Endothelial cell (in vitro differentiated cells): ENCODE measurements at regions not wholly inside any gene's neighbourhood (a gene's known extent, or its start where the extent isn't known, plus 50 kb on each side); places are given as distances from the start of the nearest gene placed in this dataset.
"Not testable (repeated sequence)": the region's sequence is repeated elsewhere in the genome, so short reads cannot be mapped to it uniquely, and the experiment has no call there.

Source experiments
- DNase-seq: peaks from one replicate; pipeline ENCODE4 v3.0.0; 2021; ENCODE audit warnings: low spot score
- H3K27ac Mint-ChIP-seq: one replicate; pipeline ENCODE4 v1.8.0; 2021; ENCODE audit warnings: mixed read lengths, inconsistent platforms; ENCODE audit not compliant: unreplicated experiment
- H3K27me3 Mint-ChIP-seq: one replicate; pipeline ENCODE4 v1.8.0; 2021; ENCODE audit warnings: mild to moderate bottlenecking, moderate library complexity, mixed read lengths, inconsistent platforms; ENCODE audit not compliant: unreplicated experiment
- H3K36me3 Mint-ChIP-seq: one replicate; pipeline ENCODE4 v1.8.0; 2021; ENCODE audit warnings: mild to moderate bottlenecking, low read depth, mixed read lengths, inconsistent platforms; ENCODE audit not compliant: unreplicated experiment
- H3K4me1 Mint-ChIP-seq: one replicate; pipeline ENCODE4 v1.8.0; 2021; ENCODE audit warnings: mild to moderate bottlenecking, mixed read lengths, inconsistent platforms; ENCODE audit not compliant: unreplicated experiment
- H3K4me3 Mint-ChIP-seq: one replicate; pipeline ENCODE4 v1.8.0; 2021; ENCODE audit warnings: mild to moderate bottlenecking, mixed read lengths, inconsistent platforms; ENCODE audit not compliant: unreplicated experiment
- H3K9me3 Mint-ChIP-seq: one replicate; pipeline ENCODE4 v1.8.0; 2021; ENCODE audit warnings: mixed read lengths, inconsistent platforms; ENCODE audit not compliant: unreplicated experiment
- TF ChIP-seq, protein P1 (sequence below): fragments of 200-600 bp; sonication (generic); IDR thresholded peaks from one replicate; pipeline ENCODE4 v1.5.0; 2021; ENCODE audit warnings: antibody characterized with exemption; ENCODE audit not compliant: unreplicated experiment

DNA sequence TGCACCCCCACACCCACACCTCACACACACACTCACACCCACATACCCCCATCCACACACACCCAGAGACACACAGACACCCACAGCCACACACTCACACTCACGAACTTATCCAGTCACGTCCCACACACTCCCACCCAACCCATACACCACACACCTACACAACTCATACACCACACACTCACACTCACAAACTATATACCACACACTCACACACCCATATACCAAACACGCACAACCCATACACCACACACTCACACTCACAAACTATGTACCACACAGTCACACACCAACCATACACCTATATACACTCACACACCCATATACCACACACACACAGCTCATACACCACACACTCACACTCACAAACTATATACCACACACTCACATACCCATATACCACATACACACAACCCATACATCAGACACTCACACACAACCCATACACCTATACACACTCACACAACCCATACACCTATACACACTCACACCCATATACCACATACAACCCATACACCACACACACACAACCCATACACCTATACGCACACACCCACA lies 162.4 kb downstream of the TMEM121 start:
- Mint-ChIP-seq H3K27ac (peak overlapping the region; percentile 20), H3K9me3 (peaks cover 45% of the 10 kb centered on the region), H3K36me3 (peaks cover 44% of the 10 kb centered on the region), H3K27me3 (peaks cover 30% of the 10 kb centered on the region), H3K4me3 (peak overlapping the region; percentile 34)
- DNase-seq, H3K4me1 Mint-ChIP-seq: not testable (repeated sequence)

DNA sequence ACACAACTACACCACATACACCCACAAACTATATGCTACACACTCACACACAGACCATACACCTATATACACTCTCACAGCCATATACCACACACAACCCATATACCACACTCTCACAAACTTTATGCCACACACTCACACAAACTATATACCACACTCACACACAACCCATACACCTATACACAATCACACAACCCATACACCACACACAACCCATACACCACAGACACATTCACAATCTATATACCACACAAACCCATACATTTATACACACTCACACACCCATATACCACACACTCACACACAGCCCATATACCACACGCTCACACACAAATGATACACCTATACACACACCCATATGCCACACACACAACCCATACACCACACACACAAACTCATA lies 163.3 kb downstream of the TMEM121 start:
- H3K36me3 Mint-ChIP-seq: peaks cover 51% of the 10 kb centered on the region
- H3K4me1 Mint-ChIP-seq: no peaks in the 10 kb centered on the region
- no peak for DNase-seq
- peaks cover 52% of the 10 kb centered on the region for H3K9me3 Mint-ChIP-seq
- no peak overlapping the region for H3K4me3 Mint-ChIP-seq
- H3K27ac Mint-ChIP-seq: no peak overlapping the region
- peaks cover 37% of the 10 kb centered on the region for H3K27me3 Mint-ChIP-seq
- TF ChIP-seq, protein P1, sequence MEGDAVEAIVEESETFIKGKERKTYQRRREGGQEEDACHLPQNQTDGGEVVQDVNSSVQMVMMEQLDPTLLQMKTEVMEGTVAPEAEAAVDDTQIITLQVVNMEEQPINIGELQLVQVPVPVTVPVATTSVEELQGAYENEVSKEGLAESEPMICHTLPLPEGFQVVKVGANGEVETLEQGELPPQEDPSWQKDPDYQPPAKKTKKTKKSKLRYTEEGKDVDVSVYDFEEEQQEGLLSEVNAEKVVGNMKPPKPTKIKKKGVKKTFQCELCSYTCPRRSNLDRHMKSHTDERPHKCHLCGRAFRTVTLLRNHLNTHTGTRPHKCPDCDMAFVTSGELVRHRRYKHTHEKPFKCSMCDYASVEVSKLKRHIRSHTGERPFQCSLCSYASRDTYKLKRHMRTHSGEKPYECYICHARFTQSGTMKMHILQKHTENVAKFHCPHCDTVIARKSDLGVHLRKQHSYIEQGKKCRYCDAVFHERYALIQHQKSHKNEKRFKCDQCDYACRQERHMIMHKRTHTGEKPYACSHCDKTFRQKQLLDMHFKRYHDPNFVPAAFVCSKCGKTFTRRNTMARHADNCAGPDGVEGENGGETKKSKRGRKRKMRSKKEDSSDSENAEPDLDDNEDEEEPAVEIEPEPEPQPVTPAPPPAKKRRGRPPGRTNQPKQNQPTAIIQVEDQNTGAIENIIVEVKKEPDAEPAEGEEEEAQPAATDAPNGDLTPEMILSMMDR: no peak

- TF ChIP-seq, protein P1: no peak
- Mint-ChIP-seq H3K4me1 (no peaks in the 10 kb centered on the region), H3K27ac (no peak overlapping the region), H3K9me3 (peaks cover 55% of the 10 kb centered on the region), H3K4me3 (peak overlapping the region; percentile 12), H3K27me3 (peaks cover 40% of the 10 kb centered on the region), H3K36me3 (peaks cover 54% of the 10 kb centered on the region)
- no peak for DNase-seq
Observed at GRCh38 chr14:105690671-105691070, 164.3 kb downstream of the TMEM121 start.

DNA sequence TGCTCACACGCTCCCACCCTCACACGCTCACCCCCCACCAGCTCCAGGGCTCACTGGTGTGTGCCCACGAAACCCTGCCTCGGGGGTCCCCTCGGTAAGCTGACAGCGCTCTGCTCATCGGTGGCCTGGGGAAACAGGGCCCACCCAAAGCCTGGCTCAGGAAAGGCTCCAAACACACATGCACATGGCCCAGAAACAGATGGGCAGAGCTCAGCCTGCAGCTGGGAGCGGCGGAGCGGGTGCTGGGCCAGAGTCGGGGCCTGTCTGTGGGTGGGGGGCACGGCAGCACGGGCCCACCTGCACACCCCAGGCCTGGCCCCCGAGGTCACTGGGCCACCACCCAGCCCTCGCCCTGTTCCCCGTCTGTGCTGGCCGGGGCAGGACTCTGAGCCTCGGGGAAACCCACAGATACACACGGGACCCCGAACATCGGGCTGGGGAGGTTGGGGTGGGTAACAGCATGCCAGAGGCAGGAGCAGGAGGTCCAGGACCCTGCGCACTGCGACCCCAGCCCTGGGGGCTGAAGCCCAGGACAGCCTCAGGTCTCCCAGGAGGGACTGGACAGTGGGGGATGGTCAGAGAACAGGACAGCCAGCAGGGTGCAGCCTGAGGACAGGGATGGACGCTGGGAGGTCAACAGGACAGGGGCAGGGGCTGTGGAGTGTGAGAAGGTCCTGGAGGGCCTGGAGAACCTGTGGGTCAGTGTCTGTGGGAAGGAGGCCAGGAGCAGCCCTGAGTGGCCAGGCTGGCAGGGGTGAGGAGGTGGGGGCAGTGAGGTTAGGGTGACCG lies 165.1 kb downstream of the TMEM121 start:
- H3K36me3 Mint-ChIP-seq: peaks cover 54% of the 10 kb centered on the region
- not testable (repeated sequence) for H3K4me1 Mint-ChIP-seq, H3K27ac Mint-ChIP-seq, DNase-seq
- peaks cover 55% of the 10 kb centered on the region for H3K9me3 Mint-ChIP-seq
- H3K27me3 Mint-ChIP-seq: peaks cover 40% of the 10 kb centered on the region
- H3K4me3 Mint-ChIP-seq: peak overlapping the region; percentile 12

GRCh38 chr14:105692110-105692685 lies 165.8 kb downstream of the TMEM121 start:
- Mint-ChIP-seq H3K36me3 (peaks cover 50% of the 10 kb centered on the region), H3K27me3 (peaks cover 36% of the 10 kb centered on the region), H3K9me3 (peaks cover 50% of the 10 kb centered on the region)
- H3K4me1 Mint-ChIP-seq, DNase-seq, H3K27ac Mint-ChIP-seq, H3K4me3 Mint-ChIP-seq: not testable (repeated sequence)

DNA sequence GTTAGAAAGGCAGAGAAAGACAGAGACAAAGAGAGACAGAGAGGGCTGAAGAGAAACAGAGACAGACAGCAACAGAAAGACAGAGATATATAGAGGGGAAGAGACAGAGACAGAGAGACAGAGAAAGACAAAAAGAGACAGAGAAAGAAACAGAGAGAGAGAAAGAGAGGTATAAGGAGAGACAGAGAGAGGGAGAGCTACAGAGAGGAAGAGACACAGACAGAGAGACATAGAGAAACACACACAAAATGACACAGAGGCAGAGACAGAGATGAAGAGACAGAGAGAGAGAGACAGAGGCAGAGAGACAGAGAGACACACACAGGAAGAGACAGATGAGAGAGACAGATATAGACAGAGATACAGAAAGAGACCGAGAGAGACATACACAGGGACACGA lies 168.6 kb downstream of the TMEM121 start:
- Mint-ChIP-seq H3K27me3 (peaks cover 30% of the 10 kb centered on the region), H3K4me1 (no peaks in the 10 kb centered on the region), H3K27ac (peak overlapping the region; percentile 62), H3K36me3 (peaks cover 39% of the 10 kb centered on the region), H3K9me3 (peaks cover 40% of the 10 kb centered on the region), H3K4me3 (peak overlapping the region; percentile 71)
- no peak for DNase-seq
- TF ChIP-seq, protein P1: no peak

DNA sequence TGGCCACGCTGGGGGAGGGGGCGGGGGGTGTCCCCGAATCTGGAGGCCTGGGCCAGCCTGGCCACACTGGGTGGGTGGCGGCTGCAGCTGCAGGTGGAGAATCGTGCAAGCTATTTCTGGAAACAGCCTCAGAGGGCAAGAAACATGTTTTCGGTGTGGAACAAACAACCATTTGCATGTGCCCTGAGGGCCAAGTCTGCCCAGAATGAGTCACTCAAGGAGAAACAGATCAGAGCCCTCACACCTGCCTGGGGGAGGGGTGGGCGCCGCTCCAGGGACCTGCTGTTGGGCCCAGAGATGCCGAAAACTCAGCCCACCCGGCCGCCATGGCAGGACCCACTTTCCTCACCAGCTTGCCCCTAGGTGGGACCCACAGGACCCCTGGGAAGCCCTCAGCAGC lies 170.0 kb downstream of the TMEM121 start:
- not testable (repeated sequence) for H3K4me3 Mint-ChIP-seq, H3K27ac Mint-ChIP-seq, DNase-seq, H3K4me1 Mint-ChIP-seq
- Mint-ChIP-seq H3K36me3 (peaks cover 33% of the 10 kb centered on the region), H3K27me3 (peaks cover 29% of the 10 kb centered on the region), H3K9me3 (peaks cover 38% of the 10 kb centered on the region)

DNA sequence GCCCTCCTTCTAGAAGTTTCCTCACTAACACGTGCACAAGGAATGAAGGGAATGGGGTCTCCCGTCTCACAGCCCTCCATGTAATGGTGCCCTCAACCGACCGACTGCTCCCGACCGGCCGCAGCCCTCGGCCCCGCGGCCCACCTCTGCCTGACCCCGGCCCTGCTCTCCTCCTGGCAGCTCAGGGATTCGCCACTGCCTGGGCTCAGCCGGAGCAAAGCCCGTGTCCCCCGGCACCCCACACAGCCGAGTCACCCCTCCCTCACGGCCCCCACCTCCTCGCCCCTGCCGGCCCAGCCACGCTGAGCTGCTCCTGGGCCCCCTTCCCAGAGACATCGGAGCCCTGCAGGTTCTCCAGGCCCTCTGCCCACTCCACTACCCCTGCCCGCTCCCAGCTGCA lies 171.0 kb downstream of the TMEM121 start:
- H3K4me1 Mint-ChIP-seq, DNase-seq: not testable (repeated sequence)

DNA sequence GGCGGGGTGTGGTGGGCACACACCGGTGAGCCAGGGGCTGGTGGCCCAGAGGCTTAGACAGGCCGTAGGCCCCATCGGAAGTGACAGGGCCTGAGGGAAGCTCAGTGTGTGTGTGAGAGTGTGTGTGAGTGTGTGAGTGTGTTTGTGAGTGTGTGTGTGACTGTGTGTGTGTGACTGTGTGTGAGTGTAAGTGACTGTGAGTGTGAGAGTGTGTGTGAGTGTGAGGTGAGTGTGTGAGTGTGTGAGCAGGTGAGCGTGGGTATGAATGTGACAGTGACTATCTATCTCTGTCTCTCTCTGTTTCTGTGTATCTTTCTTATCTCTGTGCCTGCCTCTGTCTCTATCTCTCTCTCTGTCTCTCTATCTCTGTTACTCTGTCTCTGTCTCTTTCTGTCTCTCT lies 171.6 kb downstream of the TMEM121 start:
- not testable (repeated sequence) for H3K4me1 Mint-ChIP-seq, H3K27ac Mint-ChIP-seq, DNase-seq
- H3K9me3 Mint-ChIP-seq: peaks cover 48% of the 10 kb centered on the region
- H3K4me3 Mint-ChIP-seq: peak overlapping the region; percentile 78
- peaks cover 38% of the 10 kb centered on the region for H3K27me3 Mint-ChIP-seq
- peaks cover 40% of the 10 kb centered on the region for H3K36me3 Mint-ChIP-seq

More for the DNA sequence above, 171.0 kb downstream of the TMEM121 start:
- H3K4me3 Mint-ChIP-seq, H3K27ac Mint-ChIP-seq: not testable (repeated sequence)
- Mint-ChIP-seq H3K36me3 (peaks cover 40% of the 10 kb centered on the region), H3K9me3 (peaks cover 45% of the 10 kb centered on the region), H3K27me3 (peaks cover 38% of the 10 kb centered on the region)
